GM20000 (cell line): ENCODE measurements at regions not wholly inside any gene's neighbourhood (a gene's known extent, or its start where the extent isn't known, plus 50 kb on each side); places are given as distances from the start of the nearest gene placed in this dataset.

ENCODE experiments used
- DNase-seq: peaks from one replicate; pipeline ENCODE4 v3.0.0; 2012; ENCODE audit warnings: low spot score
- CTCF ChIP-seq: IDR thresholded peaks from 2 replicates; pipeline ENCODE4 v1.5.1; 2012; ENCODE audit warnings: mild to moderate bottlenecking, control low read depth; ENCODE audit errors: extremely low read depth, missing control alignments

- DNase-seq: no peak
- TF ChIP-seq CTCF: no peak
These were observed 261.5 kb downstream of the FIGN start for GRCh38 chr2:163474319-163474744.

GRCh38 chr2:163471947-163472346 is 263.9 kb downstream of the FIGN start:
- no peak for DNase-seq
- TF ChIP-seq CTCF: no peak

- TF ChIP-seq CTCF: no peak
- DNase-seq: no peak
These were observed 266.2 kb downstream of the FIGN start for GRCh38 chr2:163469561-163469962.

GRCh38 chr2:163467251-163467630 is 268.6 kb downstream of the FIGN start:
- no peak for TF ChIP-seq CTCF
- no peak for DNase-seq

GRCh38 chr2:163466331-163467250 is 269.2 kb downstream of the FIGN start:
- TF ChIP-seq CTCF: no peak
- no peak for DNase-seq

- DNase-seq: no peak
These were observed 270.4 kb downstream of the FIGN start for GRCh38 chr2:163465440-163465839.

More at GRCh38 chr2:163465440-163465839, 270.4 kb downstream of the FIGN start:
- TF ChIP-seq CTCF: no peak
